D721Med (cell line): ENCODE measurements at regions not wholly inside any gene's neighbourhood (a gene's known extent, or its start where the extent isn't known, plus 50 kb on each side); places are given as distances from the start of the nearest gene placed in this dataset.

Experiments used
- DNase-seq: peaks from one replicate; pipeline ENCODE4 v3.0.0; 2011; ENCODE audit warnings: low spot score; ENCODE audit not compliant: insufficient read length
- FAIRE-seq: peaks from 2 replicates; lab custom pipeline; 2011; peaks lifted over from hg19 to GRCh38; lab: Jason Lieb, UNC
- TF ChIP-seq, protein P1 (sequence below): IDR thresholded peaks from 2 replicates; pipeline ENCODE4 v1.5.1; 2012; ENCODE audit warnings: mild to moderate bottlenecking, control low read depth; ENCODE audit not compliant: insufficient read depth; ENCODE audit errors: missing control alignments

DNA sequence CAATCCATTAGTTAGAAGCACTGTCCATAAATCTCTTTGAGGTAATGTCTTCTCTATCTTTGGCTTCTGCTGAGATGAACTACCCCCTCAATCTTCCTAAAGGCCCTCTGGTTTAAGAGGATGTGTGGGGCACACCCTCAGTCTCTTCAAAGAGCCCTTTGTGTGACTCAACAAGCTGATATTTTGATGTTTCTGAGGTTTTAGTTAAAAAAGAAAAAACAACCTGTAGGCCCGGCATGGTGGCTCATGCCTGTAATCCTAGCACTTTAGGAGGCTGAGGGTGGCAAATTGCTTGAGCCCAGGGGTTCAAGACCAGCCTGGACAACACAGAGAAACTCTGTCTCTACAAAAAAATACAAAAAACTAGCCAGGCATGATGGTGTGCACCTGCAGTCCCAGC is 593.5 kb downstream of the TMEM182 start:
- DNase-seq (no peak), FAIRE-seq (no peak)
- TF ChIP-seq, protein P1, sequence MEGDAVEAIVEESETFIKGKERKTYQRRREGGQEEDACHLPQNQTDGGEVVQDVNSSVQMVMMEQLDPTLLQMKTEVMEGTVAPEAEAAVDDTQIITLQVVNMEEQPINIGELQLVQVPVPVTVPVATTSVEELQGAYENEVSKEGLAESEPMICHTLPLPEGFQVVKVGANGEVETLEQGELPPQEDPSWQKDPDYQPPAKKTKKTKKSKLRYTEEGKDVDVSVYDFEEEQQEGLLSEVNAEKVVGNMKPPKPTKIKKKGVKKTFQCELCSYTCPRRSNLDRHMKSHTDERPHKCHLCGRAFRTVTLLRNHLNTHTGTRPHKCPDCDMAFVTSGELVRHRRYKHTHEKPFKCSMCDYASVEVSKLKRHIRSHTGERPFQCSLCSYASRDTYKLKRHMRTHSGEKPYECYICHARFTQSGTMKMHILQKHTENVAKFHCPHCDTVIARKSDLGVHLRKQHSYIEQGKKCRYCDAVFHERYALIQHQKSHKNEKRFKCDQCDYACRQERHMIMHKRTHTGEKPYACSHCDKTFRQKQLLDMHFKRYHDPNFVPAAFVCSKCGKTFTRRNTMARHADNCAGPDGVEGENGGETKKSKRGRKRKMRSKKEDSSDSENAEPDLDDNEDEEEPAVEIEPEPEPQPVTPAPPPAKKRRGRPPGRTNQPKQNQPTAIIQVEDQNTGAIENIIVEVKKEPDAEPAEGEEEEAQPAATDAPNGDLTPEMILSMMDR, result no peak

DNA sequence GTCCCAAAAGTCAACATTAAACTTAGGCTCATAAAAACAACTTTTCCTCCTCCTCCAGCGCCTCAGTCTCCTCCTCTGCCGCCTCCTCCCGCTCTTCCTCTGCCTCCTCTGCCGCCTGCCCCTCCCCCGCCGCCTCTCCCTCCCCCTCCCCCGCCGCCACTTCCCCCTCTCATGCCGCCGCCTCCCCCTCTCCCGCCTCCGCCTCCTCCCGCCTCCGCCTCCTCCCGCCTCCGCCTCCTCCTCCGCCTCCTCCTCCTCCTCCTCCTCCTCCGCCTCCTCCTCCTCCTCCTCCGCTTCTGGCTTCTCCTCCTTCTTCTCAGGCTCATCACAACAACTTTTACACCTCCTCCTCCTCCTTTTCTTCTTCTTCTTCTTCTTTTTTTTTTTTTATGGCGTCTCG is 599.9 kb downstream of the TMEM182 start:
- no peak for FAIRE-seq
- no peak for DNase-seq
- TF ChIP-seq, protein P1, result no peak

DNA sequence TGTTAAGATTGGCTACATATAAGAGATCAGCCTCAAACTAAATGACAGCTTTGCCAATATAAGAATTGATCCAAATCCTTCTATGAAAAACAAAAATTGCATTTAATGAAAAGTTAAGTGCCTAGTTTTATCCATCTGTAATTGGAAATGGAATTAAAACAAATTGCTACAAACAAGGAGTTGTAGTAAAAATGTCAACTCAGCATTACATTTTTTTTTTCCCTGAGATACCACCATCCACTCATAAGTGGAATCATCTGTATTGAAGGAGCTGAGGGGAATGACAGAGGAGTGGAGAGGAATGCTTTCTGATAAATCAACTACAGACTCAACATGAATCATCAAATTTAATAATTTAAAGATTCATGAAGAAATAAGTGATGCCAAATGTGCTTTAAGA is 601.8 kb downstream of the TMEM182 start:
- FAIRE-seq (peak; percentile 46), DNase-seq (no peak)
- TF ChIP-seq, protein P1, result no peak

DNA sequence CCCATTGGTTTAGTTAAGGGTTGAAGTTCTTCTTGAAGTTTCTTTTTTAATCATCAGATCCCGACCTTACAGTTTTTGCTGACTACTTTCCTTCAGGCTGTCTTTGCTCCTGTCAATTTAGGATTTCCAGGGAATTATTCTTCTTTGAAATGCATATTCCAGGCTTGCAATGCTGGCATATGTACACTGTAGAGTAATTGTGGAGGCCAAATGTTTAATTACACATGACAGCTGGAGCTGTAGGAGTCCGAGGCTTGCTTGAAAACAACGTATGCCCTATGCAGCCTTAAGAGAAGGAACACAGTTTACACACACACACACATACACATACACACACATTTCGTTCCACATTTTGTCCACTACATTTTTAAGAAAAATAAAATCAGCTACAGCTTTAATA is 602.3 kb downstream of the TMEM182 start:
- FAIRE-seq, result peak; percentile 75
- TF ChIP-seq, protein P1, result no peak

DNA sequence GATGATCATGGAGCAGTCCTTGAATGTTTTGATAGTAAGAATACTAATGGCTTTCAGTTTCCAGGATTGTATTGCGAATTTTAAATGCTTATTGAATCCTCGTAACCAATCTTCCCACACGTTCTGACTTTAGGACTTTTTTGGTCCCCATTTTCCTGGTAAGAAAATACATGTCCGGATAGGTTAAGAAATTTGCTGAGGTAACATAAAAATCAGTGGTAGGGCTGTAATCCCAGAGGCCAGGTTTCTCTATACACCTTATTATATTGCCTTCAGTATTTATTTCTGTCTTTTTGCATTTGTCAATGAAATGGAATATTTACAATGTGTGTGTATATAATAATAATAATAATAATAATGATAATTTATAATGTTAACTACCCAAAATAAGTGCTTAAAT is 603.2 kb downstream of the TMEM182 start:
- FAIRE-seq (peak; percentile 29), DNase-seq (no peak)
- TF ChIP-seq, protein P1, result no peak

More for the DNA sequence above, 602.3 kb downstream of the TMEM182 start:
- DNase-seq, result no peak

DNA sequence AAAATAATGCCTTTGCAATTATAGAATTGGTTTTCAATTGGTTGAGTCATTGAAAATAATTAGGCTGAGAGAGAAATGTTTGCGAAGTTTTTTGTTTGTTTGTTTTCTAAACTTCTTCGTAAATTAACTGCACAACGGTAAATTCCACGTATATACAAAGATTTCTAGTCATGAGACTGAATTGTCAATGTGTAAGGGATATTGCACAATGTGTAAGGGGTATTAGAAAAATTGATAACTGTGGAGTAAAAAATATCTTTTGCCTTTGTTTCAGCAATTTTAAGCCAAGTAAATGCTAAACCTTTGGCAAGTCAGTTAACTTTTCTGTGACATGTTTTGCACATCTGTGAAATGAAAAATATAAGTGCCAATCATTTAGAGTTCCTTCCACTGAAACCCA is 606.0 kb downstream of the TMEM182 start:
- TF ChIP-seq, protein P1, result no peak
- FAIRE-seq (peak; percentile 55), DNase-seq (no peak)

DNA sequence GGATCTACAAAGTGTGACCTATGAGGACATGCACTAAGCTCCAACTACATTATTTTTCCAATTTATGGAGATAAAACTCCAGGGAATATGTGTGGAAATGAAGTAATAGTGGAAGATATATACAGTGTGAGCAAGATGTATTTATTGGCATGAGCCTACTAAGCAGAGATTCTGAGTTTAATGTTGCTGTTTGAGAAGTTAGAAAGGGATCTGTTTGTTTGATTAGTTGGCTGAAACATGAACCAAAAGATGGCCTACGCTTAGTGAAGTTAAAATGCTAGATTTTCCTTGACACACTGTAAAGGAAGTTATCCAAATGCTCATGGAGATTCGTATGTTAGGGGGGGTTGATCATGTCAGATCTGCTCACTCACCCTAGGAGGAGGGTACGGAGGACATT is 621.7 kb downstream of the TMEM182 start:
- TF ChIP-seq, protein P1, result no peak
- DNase-seq (no peak), FAIRE-seq (no peak)
